ENCODE measurements at regions not wholly inside any gene's neighbourhood (a gene's known extent, or its start where the extent isn't known, plus 50 kb on each side); places are given as distances from the start of the nearest gene placed in this dataset.

GRCh38 chr21:24850121-24850520 lies 757.2 kb downstream of the MRPL39 start:
- no peak for TF ChIP-seq CTCF (IDR thresholded peaks at IDR 0.05)
- no peak for TF ChIP-seq POLR2AphosphoS5 (IDR thresholded peaks at IDR 0.05)
